Activated CD8-positive, alpha-beta memory T cell treated with anti-CD3 and anti-CD28 coated beads for 36 hours (primary cell): ENCODE measurements at regions not wholly inside any gene's neighbourhood (a gene's known extent, or its start where the extent isn't known, plus 50 kb on each side); places are given as distances from the start of the nearest gene placed in this dataset.

Source experiments
- CTCF ChIA-PET: fragments of 350-600 bp; sonication (Branson Sonifier 250); formaldehyde crosslinking; loops from one replicate; lab custom pipeline; 2021; ENCODE audit warnings: antibody characterized with exemption; lab: Charles Lee
- POLR2A ChIA-PET: fragments of 350-600 bp; sonication (Branson Sonifier 250); formaldehyde crosslinking; loops from one replicate; lab custom pipeline; 2021; ENCODE audit warnings: antibody characterized with exemption; lab: Charles Lee

GRCh38 chr3:72244396-72244795 lies 459.4 kb upstream of the PROK2 start:
- ChIA-PET POLR2A (no interaction called here), CTCF (no interaction called here)

DNA sequence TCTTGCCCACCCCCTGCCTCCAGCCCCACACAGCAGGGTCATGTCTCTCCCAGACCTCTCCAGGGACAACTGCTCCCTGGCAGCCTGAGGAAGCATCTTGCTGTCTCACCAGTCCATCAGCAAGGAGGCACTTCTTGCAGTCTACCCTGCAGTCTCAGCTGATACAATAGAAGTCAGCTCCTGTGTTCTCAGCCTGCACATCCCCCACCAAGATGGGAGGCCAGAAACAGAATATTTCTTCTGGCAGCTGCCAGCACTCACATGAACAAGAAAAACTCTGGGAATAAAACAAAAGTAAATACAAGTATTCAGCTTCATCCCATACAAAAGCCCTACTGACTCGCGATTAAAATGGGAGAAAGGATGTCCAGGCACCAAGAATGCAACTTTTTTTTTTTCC lies 457.4 kb upstream of the PROK2 start:
- ChIA-PET POLR2A (no interaction called here), CTCF (interaction anchor here (0.7 kb wide), 1 partner anchor 671 kb away, joined by 3 read pairs; no protein-coding TSS in a partner anchor)

DNA sequence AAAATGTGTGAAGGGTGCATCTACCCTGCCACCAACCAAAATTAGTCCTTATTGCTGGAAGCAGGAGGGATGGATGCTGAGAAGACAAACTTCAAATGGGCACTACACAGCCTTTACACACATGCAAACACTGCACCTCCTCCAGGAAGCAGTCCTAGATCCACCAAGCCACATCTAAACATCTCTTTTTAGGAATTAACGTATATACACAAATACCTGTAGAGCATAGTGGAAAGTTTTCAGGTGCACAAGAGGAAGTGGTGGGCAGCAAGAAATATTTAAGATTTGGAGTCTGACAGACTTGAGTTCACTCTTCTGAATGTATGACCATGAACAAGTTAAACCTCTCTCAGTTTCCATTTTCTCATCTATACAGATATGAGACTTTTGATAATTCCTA lies 456.6 kb upstream of the PROK2 start:
- ChIA-PET CTCF (interaction anchor here (0.7 kb wide), 1 partner anchor 671 kb away, joined by 3 read pairs; no protein-coding TSS in a partner anchor), POLR2A (no interaction called here)

DNA sequence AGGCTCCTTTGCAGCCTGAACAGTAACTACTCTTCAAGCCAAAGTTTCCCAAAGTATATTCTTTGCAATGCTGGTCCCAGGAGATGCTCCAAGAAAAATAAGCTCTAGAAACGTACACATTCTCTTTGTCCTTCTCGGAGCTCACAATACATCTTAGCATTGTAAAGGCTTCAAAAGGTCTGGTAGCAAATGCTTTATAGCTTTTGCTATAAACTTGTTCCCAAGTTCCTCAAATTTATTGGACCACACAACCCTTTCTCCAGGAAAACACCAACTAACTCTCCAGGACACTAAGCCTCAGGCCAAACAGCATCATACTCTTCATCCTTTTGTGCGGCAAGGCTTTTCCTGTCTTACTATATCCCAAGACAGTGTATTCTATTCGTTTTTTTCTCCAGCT lies 455.6 kb upstream of the PROK2 start:
- CTCF ChIA-PET = no interaction called here
- POLR2A ChIA-PET = no interaction called here

DNA sequence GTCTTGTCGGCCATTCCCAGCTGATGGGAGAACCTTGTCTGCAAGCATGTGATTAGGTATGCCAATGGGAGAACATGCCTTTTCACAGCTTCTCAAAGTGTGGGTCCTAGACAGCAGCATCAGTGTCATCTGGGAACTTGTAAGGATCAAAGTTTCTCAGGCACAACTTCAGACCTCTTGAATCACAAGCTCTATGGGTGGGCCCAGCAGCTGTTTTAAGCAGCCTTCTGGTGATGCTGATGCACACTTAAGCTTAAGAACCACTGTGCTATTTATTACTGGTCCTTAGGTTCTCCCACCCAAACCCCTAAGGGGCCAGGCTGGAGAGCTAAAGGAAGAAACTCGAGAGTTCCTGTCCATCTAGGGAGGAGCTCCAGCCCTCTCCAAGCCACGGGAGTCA lies 453.9 kb upstream of the PROK2 start:
- POLR2A ChIA-PET = interaction anchor here (0.7 kb wide), 1 partner anchor 183 kb away, joined by 8 read pairs; no protein-coding TSS in a partner anchor
- CTCF ChIA-PET = no interaction called here

- POLR2A ChIA-PET = no interaction called here
- CTCF ChIA-PET = no interaction called here
These were observed 453.2 kb upstream of the PROK2 start for GRCh38 chr3:72238010-72238691.

- CTCF ChIA-PET = no interaction called here
- POLR2A ChIA-PET = no interaction called here
These were observed 452.7 kb upstream of the PROK2 start for GRCh38 chr3:72237679-72238009.

- ChIA-PET POLR2A (no interaction called here), CTCF (no interaction called here)
These were observed 449.4 kb upstream of the PROK2 start for GRCh38 chr3:72234391-72234790.

DNA sequence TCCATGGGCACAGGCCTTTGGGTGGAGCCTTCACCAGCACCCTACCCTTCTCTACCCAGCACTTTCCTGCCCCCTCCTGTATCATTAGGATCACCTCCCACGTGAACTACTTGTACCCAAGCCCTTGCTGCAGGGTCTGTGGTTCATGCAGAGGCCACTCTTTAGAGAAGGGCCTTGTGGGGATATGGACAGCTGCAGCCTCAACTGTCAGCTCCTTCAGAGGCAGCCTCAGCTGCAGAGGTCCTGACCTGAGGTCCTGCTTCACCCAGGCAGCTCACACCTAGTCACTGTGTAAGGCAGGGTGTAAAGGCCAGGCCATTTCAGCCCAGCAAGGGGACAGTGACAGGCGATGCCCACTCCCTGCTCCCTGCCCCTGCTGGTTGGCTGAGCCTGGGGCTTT lies 448.6 kb upstream of the PROK2 start:
- ChIA-PET POLR2A (no interaction called here), CTCF (no interaction called here)

GRCh38 chr3:72232777-72233176 lies 447.8 kb upstream of the PROK2 start:
- ChIA-PET POLR2A (no interaction called here), CTCF (interaction anchor here (1.0 kb wide), 1 partner anchor 24 kb away, joined by 3 read pairs; no protein-coding TSS in a partner anchor)

DNA sequence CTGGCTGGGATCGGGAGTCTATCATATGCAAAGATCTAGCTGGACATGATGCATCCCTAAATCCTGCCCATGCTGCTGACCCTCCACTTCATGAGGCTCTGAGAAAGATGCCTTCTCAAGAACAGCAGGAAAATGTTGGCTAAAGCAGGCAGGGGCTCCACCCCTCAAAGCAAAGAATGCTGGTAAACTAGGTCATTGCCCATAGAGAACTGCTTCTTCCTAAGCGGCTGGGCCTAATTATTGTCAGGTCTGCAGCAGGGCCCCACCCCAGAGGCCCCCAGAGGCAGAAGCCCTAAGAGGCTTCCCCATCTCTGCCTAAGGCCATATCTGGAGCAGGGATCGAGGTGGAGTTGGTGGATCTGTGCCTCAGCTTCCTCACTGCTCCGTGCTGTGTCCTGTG lies 447.4 kb upstream of the PROK2 start:
- CTCF ChIA-PET = interaction anchor here (1.0 kb wide), 1 partner anchor 24 kb away, joined by 3 read pairs; no protein-coding TSS in a partner anchor
- POLR2A ChIA-PET = no interaction called here

DNA sequence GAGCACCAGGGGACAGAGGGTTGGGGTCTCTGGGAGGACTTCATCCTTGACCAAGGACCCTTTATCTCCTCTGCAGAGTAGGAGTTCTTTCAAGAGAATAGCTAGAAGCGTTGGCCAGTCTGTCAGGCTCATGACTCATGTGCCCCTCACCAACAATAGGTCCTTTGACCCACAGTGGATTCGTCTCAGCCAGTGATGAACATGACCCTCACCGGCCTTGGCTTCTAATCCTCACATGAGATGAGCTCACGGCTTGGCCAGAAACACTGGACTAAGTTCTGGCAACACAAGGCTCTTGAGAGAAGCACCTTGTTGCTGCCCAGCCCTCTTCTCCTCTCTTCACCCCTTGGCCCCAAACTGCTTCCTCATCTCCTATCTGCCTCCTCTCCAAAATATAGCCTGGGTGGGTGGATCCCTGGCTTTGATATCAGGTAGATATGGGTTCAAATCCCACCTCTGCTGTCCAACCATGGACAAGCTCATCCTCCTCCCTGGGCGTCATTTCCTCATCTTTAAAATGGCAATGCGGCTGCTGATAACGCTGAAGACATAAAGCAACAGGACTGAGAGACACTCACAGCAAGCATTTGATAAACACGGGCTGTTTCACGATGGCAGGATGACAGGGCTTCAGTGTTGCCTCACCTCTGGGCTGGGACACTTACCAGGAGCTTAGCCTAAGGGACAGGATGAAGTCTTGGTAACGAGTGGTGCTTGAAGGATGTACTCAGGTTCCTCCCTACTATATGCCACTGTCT lies 446.7 kb upstream of the PROK2 start:
- ChIA-PET POLR2A (no interaction called here), CTCF (no interaction called here)

DNA sequence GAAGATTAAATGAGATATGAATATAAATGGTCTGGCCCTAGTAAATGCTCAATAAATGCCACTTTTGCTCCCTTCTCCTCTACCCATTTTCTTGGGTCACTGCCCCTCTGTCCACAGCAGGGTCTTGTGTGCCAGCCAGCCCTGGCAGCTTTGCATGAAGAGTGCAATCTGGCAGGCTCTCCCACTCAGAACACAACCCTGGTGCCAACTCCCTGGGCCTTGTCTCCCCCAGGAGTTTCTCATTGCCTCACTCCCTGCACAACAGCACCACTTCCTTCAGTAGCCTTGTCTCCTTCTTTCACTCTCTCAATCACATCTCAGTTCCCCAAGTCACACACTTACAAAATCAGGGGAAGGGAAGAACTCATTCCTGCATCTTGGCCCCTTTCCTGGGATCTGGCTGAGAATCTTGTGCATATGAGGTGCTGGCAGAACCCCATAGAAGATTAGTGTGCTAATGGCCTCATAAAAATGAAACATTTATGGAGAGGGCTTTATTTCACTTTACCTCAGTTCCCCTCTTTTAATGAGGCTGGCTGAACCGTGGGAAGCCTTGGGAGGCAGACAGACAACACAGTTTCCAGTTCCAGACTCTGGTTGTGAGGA lies 445.9 kb upstream of the PROK2 start:
- CTCF ChIA-PET = no interaction called here

GRCh38 chr3:72229952-72230351 lies 445.0 kb upstream of the PROK2 start:
- CTCF ChIA-PET = no interaction called here
- POLR2A ChIA-PET = no interaction called here

More for the DNA sequence above, 445.9 kb upstream of the PROK2 start:
- POLR2A ChIA-PET = no interaction called here

- ChIA-PET CTCF (interaction anchor here (0.6 kb wide), 1 partner anchor 596 kb away, joined by 3 read pairs; no protein-coding TSS in a partner anchor), POLR2A (no interaction called here)
These were observed 442.6 kb upstream of the PROK2 start for GRCh38 chr3:72227486-72228070.

DNA sequence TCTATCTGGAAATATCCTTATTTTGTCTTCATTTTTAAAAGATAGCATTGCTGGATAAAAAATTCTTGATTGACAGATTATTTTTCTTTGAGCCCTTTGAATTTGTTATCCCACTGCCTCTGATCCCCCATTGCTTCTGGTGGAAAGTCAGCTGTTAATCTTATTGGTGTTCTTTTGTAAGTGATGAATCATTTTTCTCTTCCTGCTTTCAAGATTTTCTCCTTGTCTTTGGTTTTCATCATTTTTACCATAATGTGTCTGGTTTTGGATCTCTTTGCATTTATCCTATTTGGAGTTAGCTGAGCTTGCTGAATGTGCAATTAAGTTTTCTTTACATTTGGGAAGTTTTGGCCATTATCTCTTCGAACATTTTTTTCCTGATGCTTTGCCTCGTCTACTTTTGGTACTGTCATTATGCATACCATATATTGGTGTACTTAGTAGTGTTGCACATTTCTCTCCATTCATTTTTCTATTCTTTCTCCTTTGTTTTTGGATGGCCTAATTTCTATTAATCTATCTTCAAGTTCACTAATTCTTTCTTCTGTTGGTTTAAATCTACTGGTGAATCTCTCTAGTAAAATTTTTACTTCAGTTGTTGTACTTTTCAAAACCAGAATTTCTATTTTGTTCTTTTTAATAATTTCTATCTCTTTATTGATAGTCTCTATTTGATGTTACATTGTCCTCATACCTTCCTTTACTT lies 440.0 kb upstream of the PROK2 start:
- POLR2A ChIA-PET = no interaction called here

DNA sequence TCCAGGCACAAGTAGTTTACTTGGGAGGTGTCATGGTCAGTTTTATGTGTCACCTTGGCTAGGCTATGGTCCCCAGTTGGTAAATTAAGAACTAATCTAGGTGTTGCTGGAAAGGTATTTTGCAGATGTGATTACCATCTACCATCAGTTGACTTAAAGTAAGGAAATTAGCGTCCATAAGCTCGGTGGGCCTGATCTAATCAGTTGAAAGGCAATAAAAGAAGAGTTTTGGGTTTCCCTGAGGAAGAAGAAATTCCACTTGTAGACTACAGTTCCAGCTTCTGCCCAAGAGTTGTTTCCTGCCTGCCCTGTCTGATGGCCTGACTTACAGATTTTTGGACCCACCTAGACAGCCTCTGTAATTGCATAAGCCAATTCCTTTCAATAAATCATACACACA lies 438.7 kb upstream of the PROK2 start:
- ChIA-PET POLR2A (no interaction called here), CTCF (no interaction called here)

More for the DNA sequence above, 440.0 kb upstream of the PROK2 start:
- CTCF ChIA-PET = no interaction called here

DNA sequence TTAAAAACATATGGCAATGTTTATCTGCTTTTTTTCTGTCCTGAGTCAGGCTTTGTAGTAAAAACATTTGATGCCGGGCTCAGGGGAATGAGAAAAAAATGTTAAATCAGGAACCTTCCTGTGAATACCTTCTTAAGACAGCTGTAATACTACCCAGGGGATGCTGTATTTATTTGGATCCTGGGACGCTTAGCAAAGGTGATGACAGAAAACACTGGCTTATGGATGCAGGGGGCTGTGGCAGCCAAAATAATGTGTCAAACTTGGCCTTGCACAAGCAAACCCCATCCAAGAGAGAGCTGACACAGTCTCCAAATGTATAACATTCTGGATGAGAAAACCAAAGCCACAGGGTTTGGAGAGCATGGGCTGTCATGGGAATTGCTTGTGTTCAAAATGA lies 438.2 kb upstream of the PROK2 start:
- POLR2A ChIA-PET = no interaction called here
- CTCF ChIA-PET = no interaction called here

DNA sequence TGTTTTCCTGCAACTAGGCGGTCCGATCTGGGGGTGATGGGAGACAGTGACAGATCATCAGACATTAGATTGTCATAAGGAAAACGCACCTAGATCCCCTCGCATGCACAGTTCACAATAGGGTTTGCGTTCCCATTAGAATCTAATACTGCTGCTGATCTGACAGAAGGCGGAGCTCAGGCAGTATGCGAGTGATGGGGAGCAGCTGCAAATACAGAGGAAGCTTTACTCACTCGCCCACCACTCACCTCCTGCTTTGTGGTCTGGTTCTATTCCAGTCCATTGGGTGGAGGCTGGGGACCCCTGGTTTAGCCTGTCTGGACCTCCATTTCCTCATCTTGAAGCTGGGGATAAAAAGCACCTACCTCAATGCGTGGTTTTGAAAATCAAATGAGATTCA lies 437.5 kb upstream of the PROK2 start:
- CTCF ChIA-PET = no interaction called here
- POLR2A ChIA-PET = no interaction called here

- ChIA-PET CTCF (no interaction called here), POLR2A (no interaction called here)
These were observed 436.0 kb upstream of the PROK2 start for GRCh38 chr3:72220946-72221345.
